Stimulated activated CD4-positive, alpha-beta T cell treated with anti-CD3 and anti-CD28 coated beads, Interleukin-12 subunit alpha, Interleukin-12 subunit beta, amount 100 ng/mL, for 48 hours (primary cell): ENCODE measurements at regions not wholly inside any gene's neighbourhood (a gene's known extent, or its start where the extent isn't known, plus 50 kb on each side); places are given as distances from the start of the nearest gene placed in this dataset.

Experiments
- DNase-seq, 3 donors: peaks; one replicate each; pipeline ENCODE4 v3.0.0-alpha.2; 2020; ENCODE audit warnings: low read depth in 2 of 3, low spot score in 1 of 3

DNA sequence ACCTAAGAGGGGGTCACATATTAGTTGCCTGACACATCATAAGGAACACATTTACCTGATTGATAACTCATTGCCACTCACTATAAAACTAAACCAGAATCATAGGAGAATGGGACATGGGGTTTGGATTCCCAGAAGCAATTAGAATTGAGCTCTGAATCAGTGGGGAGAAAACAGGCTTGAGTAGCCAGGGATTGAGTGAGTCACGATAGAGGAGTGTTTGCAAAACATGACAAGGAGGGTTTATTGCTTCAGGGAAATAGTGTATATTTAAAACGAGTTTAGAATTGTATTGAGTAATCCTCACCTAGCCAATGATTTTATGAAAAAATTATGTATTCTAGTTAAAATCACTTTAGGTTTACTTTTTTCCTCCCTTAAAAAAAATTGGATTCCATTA lies 101.1 kb upstream of the THRB start:
- no peak for DNase-seq

DNA sequence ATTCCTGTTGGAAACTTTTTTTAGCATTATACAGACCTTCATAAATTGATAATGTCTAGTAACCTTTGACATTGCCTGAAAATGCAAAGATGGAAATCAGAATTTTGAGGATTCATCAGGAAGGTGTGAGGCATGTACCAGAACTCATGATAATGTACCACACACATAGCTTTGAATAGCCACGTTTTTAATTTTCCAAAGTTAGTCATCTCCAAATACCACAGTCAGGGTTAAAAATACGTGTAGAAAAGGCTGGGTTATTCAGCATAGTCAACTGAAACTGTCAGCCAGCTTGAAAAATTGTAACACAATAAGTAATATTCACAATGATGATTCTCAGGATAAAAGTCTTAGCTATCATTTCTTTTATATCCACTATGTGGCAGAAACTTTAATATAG lies 102.0 kb upstream of the THRB start:
- no peak for DNase-seq

DNA sequence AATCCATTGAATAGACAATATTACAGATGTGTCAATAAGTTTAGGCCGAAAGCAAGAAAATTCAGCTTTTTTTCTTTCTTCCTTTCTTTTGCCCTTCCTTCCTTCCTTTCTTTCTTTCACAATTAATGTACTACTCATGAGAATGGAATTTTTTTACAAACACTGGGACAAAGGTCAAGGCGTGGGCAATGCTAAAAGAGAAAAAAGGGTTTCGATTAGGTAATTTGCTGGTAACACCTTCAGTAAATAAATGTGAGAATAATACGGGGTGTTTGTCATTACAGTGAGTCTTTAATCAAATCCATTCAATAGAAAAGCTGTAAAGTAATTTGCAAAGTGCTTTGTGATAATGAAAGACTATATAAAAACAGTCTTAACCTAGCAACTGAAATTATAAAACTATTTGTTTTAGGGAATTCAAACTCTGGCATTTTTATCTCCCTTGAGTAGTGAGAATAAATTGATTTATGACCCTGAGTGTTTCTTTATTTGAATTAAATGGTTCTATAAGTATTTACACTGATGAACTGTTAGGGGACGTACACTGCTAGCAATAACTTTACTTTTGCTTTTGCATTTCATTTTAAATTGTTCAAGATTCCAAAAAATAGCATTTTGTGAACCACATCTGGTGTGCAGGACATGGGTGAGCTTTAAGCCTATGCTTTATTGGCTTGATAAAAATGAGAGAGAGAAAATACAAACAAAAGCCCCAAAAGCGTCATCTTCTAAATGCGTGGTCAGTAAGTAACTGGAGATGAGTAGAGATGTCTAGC lies 104.2 kb upstream of the THRB start:
- no peak for DNase-seq

DNA sequence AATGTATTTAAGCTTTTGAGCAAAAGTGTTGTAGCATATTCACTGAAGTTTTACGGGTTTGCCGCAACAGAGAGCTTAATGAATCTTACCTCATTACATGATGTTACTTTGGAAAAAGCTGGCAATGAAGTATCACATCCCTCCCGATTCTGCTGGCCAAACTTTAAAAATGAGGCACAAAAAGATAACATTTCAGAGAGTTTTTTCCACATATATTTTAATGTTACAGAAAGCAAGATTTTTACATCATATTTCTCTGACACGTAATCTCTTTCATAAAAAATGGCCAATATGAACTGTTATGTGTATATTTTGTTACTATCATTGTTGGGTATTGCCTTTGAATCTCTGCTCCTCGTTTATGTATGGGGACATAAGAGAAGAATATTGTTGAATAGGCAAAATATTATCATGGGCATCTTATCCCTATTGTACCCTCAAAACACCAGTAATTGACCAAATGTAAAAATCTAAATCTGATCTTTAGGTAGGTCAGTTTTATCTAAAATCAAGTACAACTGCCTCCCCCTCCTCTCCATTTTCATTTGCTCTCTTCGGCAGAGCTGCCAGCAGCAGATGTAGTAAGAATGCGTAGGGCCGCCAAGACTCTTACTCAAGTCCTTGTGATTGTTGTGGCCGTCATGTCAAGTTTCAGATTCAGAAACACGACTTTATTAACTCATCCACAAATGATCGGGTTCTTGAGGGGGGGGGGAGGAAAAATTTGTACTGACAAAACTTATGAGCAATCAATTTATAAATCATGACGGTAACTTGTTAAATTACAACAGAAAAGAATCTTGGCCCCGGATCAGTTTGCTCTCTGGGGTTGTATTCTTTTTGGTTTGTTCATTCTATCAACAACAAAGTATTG lies 106.7 kb upstream of the THRB start:
- DNase-seq = no peak

DNA sequence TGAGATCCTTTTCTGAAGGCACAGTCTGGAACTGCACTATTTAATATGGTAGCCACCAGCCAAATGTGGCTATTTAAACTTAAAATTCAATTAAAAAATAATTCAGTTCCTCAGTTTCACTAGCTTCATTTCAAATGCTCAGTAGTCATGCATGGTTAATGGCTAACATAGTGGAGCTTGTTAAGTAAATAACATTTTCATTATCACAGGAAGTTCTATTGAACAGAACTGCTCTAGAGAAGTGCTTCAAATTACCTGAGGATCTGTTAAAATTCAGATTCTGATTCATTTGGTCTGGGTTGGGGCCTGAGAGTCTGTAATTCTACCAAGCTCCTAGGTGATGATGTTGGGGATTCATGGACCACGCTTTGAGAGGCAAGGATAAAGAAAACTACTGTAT lies 109.6 kb upstream of the THRB start:
- no peak for DNase-seq

DNA sequence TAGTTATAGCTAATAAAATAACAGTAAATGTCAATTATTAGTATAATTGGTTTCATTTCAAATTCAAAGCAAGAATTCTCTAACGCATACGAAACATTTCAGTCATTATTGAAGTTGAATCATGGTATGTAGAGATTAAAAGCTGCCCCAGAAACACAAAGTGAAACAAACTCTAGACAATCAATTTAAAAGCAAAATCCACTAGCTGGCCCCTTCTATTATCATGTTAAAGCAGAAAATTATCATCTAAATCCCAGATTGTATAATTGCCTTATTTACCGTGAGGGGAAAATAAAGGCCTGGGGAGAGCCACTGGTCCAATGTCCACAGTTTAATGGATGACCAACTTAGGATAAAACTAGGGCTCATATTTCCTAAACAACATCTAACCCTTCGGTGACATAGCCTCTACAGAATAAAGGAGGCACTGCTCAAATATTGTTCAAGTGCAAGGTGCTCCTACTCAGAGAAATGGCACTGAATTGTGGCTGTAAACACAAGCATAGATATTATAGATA lies 110.9 kb upstream of the THRB start:
- no peak for DNase-seq

DNA sequence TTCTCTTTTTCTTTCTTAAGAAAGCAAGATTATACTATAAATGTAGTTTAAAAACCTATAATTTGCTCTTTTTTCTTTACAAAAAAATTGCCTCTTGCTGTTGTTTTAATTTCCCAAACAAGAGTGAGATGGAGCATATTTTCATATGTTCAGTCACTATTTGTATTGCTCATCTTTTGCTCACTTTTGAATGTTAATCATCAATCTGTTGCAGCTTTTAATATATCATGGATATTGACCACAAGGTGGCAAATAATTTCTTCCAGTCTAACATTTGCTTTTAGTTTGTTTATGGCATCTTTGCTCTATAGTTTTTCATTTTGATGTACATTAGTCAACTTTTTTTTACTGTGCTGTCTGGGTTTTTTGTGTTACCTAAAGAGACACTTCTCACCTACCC lies 112.6 kb upstream of the THRB start:
- no peak for DNase-seq

DNA sequence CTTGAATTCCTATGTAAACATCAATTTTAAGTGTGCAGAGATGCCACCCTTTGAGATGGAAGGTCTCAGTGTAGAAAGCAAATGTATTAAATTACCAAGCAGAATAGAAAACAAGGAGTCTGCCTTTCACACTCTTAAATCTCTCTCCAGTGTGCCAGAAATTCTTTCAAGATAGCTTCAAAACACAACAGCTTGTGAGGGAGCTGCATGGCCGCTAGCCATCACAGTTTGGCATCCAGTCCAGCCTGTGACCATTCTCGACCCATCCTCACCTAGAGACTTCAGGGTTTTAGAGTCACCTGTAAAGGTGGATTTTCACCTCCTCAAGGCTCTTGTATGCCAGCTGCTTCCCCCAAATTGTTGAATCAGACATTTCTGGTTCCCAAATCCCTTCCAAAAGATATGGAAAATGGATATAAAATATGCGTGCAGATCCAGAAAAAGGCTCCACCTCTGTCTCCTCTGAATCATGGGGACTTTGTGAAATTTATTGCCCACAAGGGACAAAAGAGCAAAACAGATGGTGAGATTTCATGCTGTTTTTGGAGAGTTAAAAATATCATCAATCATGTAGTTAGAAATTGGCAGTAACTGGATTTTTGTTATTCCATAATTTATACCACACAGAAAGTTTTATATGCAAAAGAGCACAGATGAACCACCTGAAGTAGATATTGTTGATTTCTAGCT lies 114.2 kb upstream of the THRB start:
- no peak for DNase-seq

DNA sequence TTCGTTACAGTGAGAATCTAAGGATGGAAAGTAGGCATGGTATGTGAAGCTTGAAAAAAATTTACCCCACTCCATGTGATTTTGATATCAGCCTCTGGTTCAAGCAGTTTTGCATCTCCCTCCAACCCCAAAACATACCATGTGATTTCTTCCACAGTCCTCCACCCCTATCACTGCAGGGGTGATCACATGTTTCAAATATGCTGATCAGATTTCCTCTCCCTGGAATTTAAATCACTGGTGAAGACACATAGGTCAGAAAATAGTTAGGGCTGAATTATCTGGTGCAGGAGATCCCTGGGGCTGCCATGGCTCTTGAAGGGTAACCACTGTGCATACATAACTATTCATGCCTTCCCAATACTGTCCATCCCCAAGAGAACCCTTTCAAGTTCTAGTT lies 119.7 kb upstream of the THRB start:
- no peak for DNase-seq

DNA sequence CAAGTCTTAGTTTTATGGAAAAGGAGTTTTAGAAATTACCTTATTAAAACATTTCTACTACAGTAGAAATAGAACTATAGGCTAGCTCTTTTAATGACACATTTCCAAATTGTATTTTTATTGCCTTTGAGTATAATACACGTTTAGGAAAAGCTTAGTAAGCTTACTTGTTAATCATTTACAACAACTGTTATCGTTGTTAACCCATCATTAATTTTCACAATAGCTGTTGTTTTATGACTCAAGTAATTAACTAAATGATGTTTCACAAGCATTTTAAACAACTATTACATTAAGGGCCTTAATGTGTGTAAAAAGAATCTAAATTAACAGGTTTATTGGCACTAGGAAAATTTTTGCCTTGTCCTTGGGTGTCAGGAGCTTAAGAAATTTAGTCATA lies 120.5 kb upstream of the THRB start:
- DNase-seq = no peak

DNA sequence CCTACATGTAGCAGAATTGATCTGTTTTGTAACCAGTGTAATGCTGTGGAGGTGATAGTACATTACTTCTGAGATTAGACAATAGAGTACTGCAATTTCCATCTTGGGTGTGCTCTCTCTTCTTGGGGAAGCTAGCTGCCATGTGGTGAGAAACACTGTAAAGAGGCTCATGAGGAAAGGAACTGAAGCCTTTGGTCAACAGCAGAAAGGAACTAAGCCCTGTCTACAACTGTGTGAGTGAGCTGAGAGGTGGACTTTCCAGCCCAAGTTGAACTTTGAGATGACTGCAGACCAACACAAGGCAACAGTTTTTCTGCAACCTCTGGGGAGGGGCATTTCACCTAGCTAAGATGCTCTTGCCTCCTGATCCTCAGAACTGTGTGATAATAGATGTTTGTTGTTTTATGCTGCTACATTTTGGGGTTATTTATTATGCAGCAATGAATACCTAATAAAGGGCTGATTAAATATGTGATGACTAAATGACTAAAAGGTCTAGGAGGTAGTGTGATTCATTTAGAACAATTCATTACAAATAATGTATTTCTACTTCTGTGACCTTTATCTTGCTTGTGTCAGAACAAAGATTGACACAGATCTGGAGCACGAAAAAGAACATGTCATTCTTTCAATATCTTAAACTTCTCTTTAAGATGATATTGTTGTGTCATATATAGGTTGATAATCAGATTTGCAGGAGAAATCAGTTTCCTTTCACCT lies 121.6 kb upstream of the THRB start:
- DNase-seq = no peak

DNA sequence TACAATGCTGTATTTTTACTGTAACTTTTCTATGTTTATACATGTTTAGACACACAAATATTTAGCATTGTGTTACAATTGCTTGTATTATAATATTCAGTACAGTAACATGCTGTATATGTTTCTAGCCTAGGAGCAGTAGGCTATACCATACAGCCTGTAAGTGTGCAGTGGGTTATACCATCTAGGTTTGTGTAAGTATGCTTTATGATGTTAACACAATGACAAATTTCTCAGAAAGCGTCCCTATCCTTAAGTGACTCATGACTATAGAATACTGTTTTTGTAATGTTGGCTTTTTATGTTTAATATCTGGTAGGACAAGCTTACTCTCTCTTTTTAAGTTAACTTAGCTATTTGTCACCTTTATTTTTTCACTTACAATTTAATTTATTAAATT lies 127.5 kb upstream of the THRB start:
- no peak for DNase-seq

DNA sequence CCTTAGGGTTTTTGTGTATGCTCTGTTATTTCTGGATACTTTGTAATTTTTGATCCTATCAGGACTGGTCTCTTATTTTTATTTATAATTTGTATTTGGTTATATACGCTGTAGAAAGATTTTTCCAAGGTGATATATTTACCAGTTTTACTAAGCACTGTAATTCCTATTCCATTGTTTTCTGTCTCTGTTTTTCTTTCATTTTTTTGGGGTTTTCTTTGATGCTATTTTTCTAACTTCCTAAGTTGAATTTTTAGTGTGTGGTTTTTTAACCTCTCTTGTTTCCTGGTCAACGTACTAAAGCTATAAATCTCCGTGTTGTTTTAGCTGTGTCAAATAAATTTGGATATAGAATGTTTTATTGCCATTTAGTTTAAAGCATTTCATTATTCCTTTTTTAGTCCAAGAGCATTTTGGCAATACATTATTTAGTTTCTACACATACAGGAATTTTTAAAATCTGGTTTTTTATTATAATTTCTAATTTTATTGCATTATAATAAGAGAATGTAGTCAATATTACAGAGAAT lies 128.1 kb upstream of the THRB start:
- no peak for DNase-seq

DNA sequence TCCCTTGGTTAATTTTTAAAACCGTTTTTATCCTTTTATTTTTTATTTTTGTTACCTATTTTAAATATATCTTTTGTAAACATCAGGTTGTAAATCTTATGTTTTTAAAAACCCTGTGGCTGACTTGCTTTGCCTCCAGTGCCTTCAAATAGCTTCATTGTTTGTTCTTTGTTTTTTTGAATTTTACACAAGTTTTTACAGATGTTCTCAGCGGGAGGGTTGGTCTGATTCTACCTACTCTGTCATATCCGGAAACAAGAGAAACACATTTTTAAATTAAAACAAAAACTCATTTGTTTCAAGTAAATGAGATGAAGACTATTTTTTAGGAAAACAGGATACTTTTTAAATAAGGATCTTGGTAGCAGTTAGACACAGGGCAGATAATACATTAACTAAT lies 129.0 kb upstream of the THRB start:
- no peak for DNase-seq

DNA sequence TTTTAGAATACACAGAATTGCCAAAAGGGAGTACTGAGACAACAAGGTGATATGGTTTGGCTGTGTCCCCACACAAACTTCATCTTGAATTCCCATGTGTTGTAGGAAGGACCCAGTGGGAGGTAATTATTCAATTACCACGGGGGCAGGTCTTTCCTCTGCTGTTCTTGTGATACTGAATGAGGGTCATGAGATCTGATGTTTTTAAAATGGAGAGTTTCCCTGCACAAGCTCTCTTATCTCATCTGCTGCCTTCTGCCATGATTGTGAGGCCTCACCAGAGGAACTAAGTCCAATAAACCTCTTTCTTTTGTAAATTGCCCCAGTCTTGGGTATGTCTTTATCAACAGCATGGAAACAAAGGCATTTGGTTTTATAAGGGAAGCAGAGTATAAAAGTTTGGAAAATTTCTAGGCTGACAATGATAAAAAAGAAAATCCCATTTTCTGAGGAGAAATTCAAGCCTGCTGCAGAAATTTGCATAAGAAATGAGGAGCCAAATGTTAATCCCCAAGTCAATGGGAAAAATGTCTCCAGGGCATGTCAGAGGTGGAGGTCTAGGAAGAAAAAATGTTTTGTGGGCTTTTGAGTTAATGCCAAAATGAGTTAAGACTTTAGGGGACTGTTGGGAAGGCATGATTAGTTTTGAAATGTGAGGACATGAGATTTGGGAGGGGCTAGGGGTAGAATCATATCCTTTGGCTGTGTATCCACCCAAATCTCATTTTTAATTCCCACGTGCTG lies 130.5 kb upstream of the THRB start:
- DNase-seq = no peak

DNA sequence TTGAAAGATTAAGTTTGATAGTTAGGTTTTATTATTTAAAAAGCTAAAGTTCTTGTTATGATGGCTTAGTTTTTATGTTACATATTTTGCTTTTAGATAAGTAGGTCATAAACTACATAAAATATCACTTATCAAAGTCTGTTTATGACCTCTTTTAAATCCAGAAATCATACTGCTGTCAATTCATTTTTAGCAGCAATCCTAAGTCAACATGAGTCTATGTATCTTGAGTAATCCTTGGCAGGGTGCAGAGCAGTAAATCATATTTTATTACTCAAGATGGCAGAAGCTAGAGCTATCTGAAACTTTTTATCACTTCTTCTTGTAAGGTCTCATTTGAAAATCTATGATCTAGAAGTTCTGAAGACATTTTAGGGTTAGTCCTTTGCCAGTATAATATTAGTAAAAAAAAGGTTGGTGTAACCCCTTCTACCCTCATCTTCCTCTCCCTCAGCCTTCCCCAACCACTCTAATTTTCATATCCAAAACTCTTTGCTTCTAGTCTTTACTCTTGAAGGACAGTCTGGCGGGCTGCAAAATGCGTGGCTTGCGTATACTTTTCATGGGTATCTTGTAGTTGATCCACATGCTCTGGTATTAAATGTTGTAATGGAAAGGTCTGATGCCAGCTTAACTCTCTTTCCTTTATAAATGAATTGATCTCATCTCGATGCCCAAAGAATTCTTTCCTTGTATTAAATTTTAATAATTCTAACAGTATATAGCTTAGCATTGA lies 134.0 kb upstream of the THRB start:
- no peak for DNase-seq

DNA sequence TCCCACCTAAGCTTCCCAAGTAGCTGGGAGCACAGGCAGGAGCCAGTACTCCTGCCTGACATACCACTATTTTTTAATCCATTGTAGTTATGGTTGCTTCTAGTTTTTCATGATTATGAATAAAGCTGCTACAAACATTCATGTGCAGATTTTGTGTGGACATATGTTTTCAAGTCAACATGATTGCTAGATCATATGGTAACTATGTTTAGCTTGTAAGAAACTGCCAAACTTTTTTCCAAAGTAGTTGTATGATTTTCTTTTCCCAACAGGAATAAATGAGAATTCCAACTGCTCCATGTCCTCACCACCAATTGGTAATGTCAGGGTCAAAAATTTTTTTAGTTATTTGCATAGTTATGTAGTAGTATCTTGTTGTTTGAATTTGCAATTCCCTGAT lies 136.8 kb upstream of the THRB start:
- no peak for DNase-seq

DNA sequence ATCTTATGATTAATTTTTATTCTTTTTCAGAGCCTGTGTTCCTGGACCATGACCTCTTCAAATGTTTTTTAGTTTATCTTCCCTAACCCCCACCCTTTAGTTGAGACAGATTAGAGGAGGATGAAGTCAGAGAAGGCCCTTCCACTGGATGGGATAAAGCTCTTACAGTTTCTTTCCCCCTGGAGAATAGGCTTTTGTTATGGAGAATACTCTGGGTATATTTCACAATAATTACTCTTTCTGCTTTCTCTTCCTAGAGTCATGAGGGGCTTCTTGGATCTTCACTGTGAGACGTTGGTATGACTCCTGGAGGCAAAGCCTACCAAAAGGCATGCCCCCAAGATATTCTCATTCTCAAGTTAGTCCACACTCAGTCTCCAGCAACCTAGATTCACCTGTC lies 144.4 kb upstream of the THRB start:
- DNase-seq = no peak

DNA sequence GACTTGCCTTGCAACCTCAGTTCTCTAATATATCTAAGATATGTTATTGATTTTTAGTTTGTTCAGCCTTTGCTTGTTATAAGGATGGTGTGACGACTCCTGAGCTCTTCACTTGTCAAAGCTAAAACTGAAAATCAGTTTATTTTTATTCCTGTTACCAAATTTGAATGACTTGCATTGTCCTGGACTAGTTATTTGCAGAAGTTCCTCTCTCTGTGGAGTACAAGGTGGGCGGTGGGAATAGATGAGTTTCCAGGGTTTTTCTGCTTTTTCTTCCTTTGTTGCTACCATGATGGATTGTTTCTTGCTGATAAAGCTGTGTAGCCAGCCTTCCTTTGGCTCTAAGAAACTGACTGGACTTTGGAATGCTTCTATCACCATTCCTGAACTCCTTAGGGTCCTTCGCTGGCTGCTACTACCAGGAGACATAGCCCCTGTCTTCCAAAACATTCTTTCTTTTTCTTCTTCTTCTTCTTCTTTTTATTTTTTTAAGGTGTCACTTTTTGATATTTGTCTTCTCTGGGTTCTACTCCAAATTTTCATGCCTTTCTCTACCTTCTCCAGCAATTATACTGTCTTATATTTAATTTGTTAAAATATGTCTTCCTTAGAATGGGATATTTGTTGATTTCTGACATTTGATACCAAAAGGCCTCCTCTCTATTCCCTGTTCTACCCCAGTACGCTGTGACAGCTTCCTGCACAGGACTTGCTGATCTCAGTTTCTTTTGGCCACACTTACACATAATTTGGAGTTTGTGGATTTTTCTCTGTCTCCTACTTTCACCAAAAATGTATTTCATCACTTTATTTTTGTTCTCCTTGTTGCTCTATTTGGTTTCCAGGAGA lies 145.1 kb upstream of the THRB start:
- DNase-seq = no peak
